ENCODE measurements at regions not wholly inside any gene's neighbourhood (a gene's known extent, or its start where the extent isn't known, plus 50 kb on each side); places are given as distances from the start of the nearest gene placed in this dataset.

GRCh38 chr4:27218013-27218412 is 357.4 kb downstream of the STIM2 start:
- Histone ChIP-seq H3K9me3 (no peaks in the 10 kb centered on the region), H3K4me1 (no peaks in the 10 kb centered on the region), H3K27me3 (no peaks in the 10 kb centered on the region), H3K27ac (no peak overlapping the region), H3K4me3 (no peak overlapping the region), H3K36me3 (no peaks in the 10 kb centered on the region)
- DNase-seq (ENCODE audit: low spot score in 2 of 2): no peak
- 56 to 67% methylated on average over 2 of the region's 2 CpGs for WGBS, 2 donors
- TF ChIP-seq CTCF (IDR thresholded peaks at IDR 0.05): no peak
- no peak for TF ChIP-seq EP300 (IDR thresholded peaks at IDR 0.05)
- TF ChIP-seq POLR2A (IDR thresholded peaks at IDR 0.05): no peak

GRCh38 chr4:27223326-27223725 is 362.7 kb downstream of the STIM2 start:
- 59 to 66% methylated on average over 2 of the region's 2 CpGs for WGBS, 2 donors

GRCh38 chr4:27233531-27233930 is 372.9 kb downstream of the STIM2 start:
- Histone ChIP-seq H3K36me3 (no peaks in the 10 kb centered on the region), H3K27ac (no peak overlapping the region), H3K4me1 (no peaks in the 10 kb centered on the region), H3K27me3 (no peaks in the 10 kb centered on the region), H3K9me3 (no peaks in the 10 kb centered on the region), H3K4me3 (no peak overlapping the region)
- WGBS, 2 donors: 70 to 75% methylated on average over 3 of the region's 3 CpGs
- TF ChIP-seq EP300 (IDR thresholded peaks at IDR 0.05) (no peak), CTCF (IDR thresholded peaks at IDR 0.05) (no peak), POLR2A (IDR thresholded peaks at IDR 0.05) (no peak)
- DNase-seq (ENCODE audit: low spot score in 2 of 2): no peak

More at GRCh38 chr4:27223326-27223725, 362.7 kb downstream of the STIM2 start:
- Histone ChIP-seq H3K9me3 (no peaks in the 10 kb centered on the region), H3K27ac (no peak overlapping the region), H3K4me1 (no peaks in the 10 kb centered on the region), H3K4me3 (no peak overlapping the region), H3K27me3 (no peaks in the 10 kb centered on the region), H3K36me3 (no peaks in the 10 kb centered on the region)
- TF ChIP-seq EP300 (IDR thresholded peaks at IDR 0.05) (no peak), POLR2A (IDR thresholded peaks at IDR 0.05) (no peak), CTCF (IDR thresholded peaks at IDR 0.05) (no peak)
- DNase-seq (ENCODE audit: low spot score in 2 of 2): no peak

GRCh38 chr4:27234306-27234899 is 373.8 kb downstream of the STIM2 start:
- no peaks in the 10 kb centered on the region for H3K36me3 ChIP-seq
- H3K27ac ChIP-seq: no peak overlapping the region
- no peaks in the 10 kb centered on the region for H3K9me3 ChIP-seq
- no peaks in the 10 kb centered on the region for H3K4me1 ChIP-seq
- no peak for TF ChIP-seq POLR2A (IDR thresholded peaks at IDR 0.05)
- TF ChIP-seq CTCF (IDR thresholded peaks at IDR 0.05): no peak
- no peak for TF ChIP-seq EP300 (IDR thresholded peaks at IDR 0.05)
- H3K4me3 ChIP-seq: no peak overlapping the region
- H3K27me3 ChIP-seq: no peaks in the 10 kb centered on the region
- no peak for DNase-seq (ENCODE audit: low spot score in 2 of 2)
- WGBS, 2 donors: 58 to 71% methylated on average over 6 of the region's 6 CpGs

GRCh38 chr4:27239641-27240040 is 379.0 kb downstream of the STIM2 start:
- no peaks in the 10 kb centered on the region for H3K9me3 ChIP-seq
- DNase-seq (ENCODE audit: low spot score in 2 of 2): no peak
- no peak overlapping the region for H3K4me3 ChIP-seq
- H3K36me3 ChIP-seq: no peaks in the 10 kb centered on the region
- no peak overlapping the region for H3K27ac ChIP-seq
- no peaks in the 10 kb centered on the region for H3K27me3 ChIP-seq
- no peaks in the 10 kb centered on the region for H3K4me1 ChIP-seq
- TF ChIP-seq POLR2A (IDR thresholded peaks at IDR 0.05) (no peak), CTCF (IDR thresholded peaks at IDR 0.05) (no peak), EP300 (IDR thresholded peaks at IDR 0.05) (no peak)
- 85 to 89% methylated on average over 4 of the region's 4 CpGs for WGBS, 2 donors

Measured in tibial nerve (tissue), 4 donors.